NOMO-1 treated with DMSO at 0.1 percent for 48 hours (cell line): ENCODE measurements at regions not wholly inside any gene's neighbourhood (a gene's known extent, or its start where the extent isn't known, plus 50 kb on each side); places are given as distances from the start of the nearest gene placed in this dataset.

Experiments used
- DNase-seq: peaks from one replicate; lab custom pipeline; 2025; ENCODE audit not compliant: unreplicated experiment; lab: John Stamatoyannopoulos, UW

- no peak for DNase-seq
Measured at GRCh38 chr10:50936335-50936734, 50.9 kb upstream of the A1CF start.

- DNase-seq = no peak
Measured at GRCh38 chr10:50937230-50937907, 51.9 kb upstream of the A1CF start.

- DNase-seq = no peak
Measured at GRCh38 chr10:50941629-50942028, 56.2 kb upstream of the A1CF start.

DNA sequence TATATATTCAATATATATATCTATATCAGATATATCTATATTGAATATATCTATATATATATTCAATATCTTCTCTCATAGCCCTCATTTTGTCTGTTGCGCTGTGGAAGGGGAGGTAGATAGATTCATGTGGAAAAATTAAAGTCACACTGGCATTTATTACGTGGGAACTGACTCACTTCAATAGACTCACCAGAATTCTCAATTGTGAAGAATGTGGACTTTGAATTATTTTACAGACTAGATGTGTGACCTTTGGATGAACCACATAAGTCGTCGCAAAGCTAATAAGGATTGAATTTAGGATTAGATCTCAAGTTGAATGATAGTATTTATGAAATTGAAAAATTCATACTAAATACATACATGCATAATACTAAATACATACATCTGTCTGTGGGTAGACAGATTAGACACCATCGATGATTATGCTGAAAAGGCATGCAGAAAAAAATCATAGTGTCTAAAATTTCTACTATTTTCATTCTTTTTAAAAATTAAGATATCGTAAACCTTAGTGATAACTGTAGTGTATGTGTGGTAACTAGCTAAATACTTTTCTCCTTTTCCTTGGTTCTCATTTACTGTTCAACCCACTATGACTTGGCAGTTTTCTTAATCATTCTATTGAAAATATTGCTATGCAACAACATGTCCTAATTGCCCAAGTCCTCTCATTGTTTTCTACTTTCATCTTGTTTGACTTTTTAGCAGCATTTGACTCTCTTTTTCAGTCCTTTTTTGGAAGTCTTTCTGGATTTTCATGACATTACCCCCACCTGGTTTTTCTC is 61.8 kb upstream of the A1CF start:
- no peak for DNase-seq

DNA sequence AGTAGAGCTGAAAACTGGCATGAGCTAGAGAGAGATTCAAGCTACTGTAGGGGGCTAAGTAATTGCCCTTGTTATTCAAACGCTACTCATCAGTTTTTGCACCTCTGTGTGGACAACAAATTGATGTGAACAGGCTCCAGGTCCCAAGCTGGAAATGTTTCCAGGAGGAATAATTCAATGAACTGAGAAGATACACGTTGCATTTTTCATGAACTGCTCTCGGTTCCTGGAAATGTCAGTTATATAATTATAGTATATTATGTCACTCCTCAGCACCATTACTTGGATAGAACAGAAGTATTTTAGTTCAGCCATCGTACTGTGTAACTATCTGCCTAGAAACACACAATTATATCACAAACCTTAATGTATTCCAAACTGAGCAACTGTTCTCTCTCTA is 65.9 kb upstream of the A1CF start:
- DNase-seq = no peak

DNA sequence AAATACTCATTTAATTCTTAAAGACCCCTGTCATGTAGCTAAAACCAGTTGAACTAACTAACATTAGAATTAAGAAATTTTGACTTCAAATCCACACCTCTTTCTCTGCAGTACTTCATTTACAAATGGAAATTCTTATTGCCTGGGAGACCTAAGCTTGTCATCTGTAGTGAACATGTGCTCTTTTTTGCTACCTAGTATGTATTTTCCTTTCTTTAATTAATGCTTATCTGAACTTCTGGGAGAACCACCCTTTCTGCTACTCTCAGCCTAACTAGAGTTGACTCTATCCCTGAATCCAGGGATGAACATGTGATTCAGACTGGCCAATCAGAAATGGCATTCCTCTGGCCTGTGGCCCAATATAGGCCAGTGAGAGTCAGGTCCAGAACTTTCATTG is 75.9 kb upstream of the A1CF start:
- no peak for DNase-seq

DNA sequence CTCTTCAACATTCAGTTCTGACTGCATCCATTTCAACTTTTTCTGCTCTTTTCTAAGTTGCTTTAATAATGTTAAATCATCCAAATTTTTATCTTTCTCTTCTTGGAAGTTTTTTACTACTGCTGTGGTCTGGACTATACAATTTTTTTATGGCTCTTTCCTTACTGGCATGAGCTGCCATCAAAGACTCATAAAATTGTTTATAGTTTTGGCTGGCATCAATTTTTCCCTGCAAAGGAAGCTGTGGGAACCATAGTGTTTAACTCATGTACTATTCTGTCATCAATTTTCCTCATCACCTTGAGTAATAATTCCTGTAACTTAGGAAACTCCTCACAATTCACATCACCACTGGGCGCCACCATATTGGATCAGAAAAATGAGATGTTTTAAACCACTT is 77.6 kb upstream of the A1CF start:
- DNase-seq = no peak

DNA sequence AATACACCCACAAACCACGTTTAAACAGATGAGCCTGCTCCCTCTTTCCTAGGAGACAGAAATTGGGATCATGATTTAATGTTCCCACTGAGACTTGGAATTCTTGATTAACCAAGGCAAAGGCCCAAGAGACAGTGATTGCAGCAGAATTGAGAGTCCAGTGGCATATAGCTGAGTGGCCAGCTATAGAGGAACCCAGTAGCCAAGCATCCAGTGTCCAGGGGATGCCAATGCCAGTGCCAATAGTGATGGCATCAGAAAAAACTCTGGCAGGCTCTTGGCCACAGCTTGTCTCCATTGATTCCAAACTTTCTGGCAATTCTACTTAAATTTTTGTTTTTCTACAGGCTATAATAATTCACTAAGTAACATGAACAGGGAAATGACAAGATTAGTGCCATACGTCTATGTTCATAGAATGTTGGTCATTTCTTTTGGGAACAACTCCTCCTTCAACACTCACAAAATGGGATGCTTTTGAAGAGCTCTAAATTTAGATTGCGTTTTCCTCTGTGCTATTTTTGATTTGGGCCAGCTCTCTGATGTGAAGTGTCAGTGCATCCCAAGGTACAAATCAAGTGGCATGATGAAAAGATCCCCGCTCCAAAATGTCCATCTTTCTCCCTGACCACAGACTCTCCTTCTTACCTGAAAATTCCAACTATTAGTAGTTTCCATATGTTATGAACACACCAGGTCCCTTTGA is 83.1 kb upstream of the A1CF start:
- no peak for DNase-seq

- no peak for DNase-seq
Measured at GRCh38 chr10:50972591-50972990, 87.2 kb upstream of the A1CF start.

DNA sequence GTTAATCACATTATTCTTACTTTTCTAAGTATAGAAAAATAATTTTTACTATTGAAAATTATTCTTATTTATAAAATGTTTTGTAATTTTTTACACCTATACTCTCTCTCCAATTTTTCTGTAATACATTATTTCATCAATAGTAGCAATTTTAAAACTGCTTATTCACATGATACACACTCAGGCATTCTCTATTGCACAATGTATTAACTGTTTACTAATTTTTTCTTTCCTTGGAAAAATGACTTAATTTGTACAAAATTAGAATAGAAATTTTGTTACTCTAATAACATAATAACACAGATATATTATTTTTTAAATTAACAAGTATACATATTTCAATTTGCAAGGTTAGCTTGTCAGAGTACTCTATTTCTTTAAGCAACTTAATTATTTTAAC is 92.9 kb upstream of the PRKG1 start:
- no peak for DNase-seq

DNA sequence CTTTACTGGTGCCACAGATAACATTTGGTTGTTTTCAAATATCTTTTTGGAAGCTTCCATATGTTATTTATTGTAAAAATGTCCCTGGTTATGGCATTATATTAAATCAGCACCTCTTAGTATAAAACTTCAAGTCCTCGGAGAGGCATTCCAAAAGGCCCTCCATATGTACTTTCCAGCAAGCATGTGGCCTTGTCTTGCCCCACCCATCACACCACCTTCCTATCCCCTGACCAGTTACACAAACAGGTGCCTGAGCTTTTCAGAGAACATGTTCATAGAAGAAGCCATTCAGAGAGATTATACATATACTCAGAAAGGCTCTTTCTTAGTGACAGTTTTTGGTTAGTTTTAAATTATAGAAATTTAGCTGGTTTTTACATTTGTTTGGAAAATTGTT is 92.4 kb upstream of the PRKG1 start:
- no peak for DNase-seq

- DNase-seq = no peak
Measured at GRCh38 chr10:50982989-50983388, 91.3 kb upstream of the PRKG1 start.

DNA sequence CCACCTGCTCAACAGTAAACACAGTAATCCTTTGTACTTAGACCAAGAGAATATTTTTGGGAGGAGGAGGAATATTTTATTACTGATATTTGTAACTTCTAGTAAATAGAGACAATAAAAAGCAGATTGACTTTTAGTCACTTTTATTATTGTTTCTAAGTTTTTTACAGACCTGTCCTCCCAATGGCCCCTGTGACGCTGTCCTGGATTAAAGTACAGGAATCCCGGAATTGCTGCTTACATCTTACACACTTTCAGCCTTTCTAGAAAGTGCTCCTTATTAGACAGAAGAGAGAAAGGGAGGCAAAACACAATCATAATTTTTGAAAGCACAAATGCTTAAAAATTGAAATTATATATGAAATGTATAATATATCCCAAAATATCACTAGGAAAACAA is 86.4 kb upstream of the PRKG1 start:
- no peak for DNase-seq

GRCh38 chr10:50988792-50989191 is 85.5 kb upstream of the PRKG1 start:
- DNase-seq = peak; percentile 4

DNA sequence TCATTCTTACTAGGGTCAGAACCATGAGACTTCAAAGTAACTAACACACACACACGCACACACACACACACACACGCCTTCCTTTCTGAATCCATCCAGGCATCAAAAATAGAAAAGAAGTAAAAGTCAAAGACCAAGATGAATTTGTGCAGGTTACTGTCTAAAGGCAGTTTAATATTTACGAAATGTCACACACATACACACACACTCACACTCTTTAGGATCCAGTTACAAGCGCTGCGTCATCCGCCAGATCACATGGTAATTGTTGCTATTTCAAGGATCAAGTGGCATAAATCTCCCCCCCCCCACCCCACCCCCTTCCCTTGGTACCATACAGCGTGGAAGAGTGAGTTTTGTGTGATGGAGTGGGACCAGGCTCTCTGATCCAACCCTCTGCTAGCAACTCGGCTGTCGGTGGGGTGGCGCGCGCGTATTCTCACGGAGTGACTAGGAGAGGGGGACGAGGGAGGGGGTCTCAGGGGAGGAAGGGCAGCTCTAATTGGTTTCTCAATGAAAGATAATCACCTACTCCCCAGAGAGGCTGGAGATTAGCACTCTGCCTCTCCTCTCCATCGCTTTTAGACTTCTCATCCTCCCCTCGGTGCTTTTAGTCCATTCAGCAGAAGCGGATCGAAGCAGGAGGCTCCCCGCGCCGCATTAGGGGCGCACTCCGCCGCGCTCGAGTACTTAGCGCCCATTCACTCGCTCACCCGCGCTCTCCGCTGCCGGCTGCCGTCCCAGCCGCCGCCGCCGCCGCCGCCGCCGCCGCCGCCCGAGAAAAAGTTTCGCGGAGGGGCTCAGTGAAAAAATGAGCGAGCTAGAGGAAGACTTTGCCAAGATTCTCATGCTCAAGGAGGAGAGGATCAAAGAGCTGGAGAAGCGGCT is 83.5 kb upstream of the PRKG1 start:
- no peak for DNase-seq

DNA sequence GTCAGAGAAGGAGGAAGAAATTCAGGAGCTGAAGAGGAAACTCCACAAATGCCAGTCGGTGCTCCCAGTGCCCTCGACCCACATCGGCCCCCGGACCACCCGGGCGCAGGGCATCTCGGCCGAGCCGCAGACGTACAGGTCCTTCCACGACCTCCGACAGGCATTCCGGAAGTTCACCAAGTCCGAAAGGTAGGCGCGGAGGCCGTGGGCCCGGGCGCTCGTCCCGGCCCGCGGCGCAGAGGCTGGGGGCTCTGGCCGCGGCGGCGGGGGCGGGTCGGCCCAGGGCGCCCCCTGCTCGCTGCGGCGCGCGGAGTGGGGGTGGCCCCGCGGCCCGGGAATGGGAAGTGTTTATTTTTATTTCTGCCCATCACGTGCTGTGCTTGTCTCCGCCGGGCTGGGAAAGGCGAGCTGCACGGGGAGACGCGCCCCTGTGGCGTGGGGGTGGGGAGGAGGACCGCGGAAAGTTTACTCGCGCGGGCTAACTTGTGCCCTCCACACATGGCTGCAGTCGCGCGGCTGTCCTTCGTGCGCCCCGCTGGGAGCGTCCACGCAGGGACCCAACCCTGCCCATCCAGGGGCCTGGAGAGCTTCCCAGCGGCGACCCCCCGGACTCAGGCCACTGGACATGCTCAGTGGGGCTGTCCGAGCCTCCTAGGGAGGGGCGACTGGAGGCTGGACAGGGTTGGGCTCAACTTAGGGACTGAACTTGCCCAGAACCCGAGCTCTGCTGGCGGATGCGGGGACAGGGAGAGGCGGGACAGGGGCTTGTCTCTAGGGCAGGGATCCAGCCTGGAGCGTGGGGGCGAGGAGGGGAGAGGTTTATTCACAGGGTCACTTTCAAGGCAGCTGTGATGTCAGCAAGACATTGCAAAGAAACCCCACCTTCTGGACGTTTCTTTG is 82.6 kb upstream of the PRKG1 start:
- no peak for DNase-seq

DNA sequence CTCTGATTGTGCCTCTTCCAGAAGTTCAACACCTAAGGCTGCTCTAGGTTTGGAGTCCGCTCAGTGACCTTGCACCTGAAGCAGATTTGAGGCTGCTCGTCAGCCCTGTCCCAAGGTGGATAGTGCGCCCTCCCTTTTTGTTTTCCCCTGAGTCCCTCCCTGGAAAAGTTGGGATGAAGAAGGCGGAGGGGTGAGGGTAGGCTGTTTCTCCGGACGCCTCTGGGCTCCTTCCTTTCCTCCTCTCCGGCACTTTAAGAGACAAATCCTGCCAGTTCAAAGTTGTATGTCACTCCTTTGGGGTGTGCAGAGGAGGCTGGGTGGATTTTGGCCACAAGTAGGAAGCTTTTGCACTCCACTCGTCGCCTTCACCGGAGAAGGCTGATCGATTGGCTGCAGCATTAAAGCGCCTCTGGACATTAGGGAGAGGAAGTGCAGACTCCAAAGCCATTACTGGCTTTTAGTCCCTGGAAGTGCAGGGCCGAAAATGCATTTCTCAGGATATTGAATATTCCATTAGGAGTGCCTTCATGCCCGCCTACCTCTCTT is 81.9 kb upstream of the PRKG1 start:
- no peak for DNase-seq

DNA sequence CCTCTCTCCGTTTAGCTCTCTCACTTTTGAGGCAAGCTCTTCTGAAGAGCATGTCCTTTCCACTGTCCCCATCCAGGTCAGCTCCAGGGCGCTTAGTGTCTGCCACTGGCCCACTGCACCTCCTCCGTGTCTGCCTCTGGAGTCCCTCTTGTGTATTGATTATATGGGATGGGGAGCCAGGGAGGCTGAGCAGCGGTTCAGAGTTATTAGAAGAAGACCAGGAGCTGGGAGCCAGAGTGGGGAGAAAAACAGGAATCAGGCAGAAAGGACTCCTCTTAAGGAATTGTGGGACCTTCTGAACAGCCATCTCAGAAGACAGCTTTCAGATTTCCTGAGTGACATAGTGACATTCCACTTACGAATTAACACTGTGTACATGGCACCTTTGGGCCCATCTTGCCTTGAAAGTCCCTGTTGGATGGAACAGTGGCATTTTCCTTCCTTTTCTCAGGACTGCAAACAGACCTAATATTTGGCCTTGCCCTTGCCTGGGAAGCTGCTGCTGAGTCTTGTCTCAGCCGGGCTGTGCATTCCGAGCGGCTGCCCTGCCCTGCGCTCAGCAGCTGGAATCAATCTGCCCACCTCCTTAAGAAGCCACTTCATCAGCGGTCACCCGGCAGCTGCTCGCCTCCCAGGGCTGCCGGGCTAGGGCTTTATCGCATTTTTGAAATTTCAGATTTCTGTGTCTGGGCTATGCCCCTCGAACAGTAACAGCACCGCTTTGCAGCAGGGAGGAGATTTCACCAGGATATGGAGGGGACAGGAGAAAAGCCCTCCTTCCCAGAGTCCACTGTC is 81.1 kb upstream of the PRKG1 start:
- DNase-seq = no peak

GRCh38 chr10:50993771-50994251 is 80.5 kb upstream of the PRKG1 start:
- no peak for DNase-seq
